Astrocyte (in vitro differentiated cells and primary cell): ENCODE measurements at regions not wholly inside any gene's neighbourhood (a gene's known extent, or its start where the extent isn't known, plus 50 kb on each side); places are given as distances from the start of the nearest gene placed in this dataset.
A peak's percentile ranks its signal among the peaks of the same experiment; 100 is the strongest.
"Not testable (repeated sequence)": the region's sequence is repeated elsewhere in the genome, so short reads cannot be mapped to it uniquely, and the experiment has no call there.

ENCODE experiments used
- DNase-seq: peaks from one replicate; pipeline ENCODE4 v3.0.0-alpha.2; 2010; ENCODE audit warnings: low read depth
- FAIRE-seq: peaks from 2 replicates; lab custom pipeline; 2011; peaks lifted over from hg19 to GRCh38; lab: Jason Lieb, UNC
- H2AFZ ChIP-seq: 2 replicates; pipeline ENCODE4 v1.6.0; 2012; ENCODE audit warnings: low read depth, low read length, inconsistent platforms
- H3K27ac ChIP-seq: 2 replicates; pipeline ENCODE4 v1.5.1; 2011; ENCODE audit warnings: low read depth, low read length, inconsistent platforms
- H3K27me3 ChIP-seq: 2 replicates; pipeline ENCODE4 v1.6.0; 2011; ENCODE audit warnings: low read length, inconsistent platforms; ENCODE audit not compliant: insufficient read depth
- H3K36me3 ChIP-seq: 2 replicates; pipeline ENCODE4 v1.5.1; 2011; ENCODE audit warnings: low read length, inconsistent platforms; ENCODE audit not compliant: insufficient read depth
- H3K4me1 ChIP-seq: 2 replicates; pipeline ENCODE4 v1.5.1; 2011; ENCODE audit warnings: low read length, inconsistent platforms; ENCODE audit not compliant: insufficient read depth
- H3K4me2 ChIP-seq: 2 replicates; pipeline ENCODE4 v1.6.0; 2012; ENCODE audit warnings: low read length, inconsistent platforms
- H3K4me3 ChIP-seq: 2 replicates; pipeline ENCODE4 v1.5.1; 2011; ENCODE audit warnings: low read depth, mild to moderate bottlenecking, low read length, inconsistent platforms; ENCODE audit not compliant: insufficient read depth
- H3K79me2 ChIP-seq: 2 replicates; pipeline ENCODE4 v1.6.0; 2012; ENCODE audit warnings: mild to moderate bottlenecking, low read length, inconsistent platforms; ENCODE audit not compliant: insufficient read depth
- H3K9ac ChIP-seq: 2 replicates; pipeline ENCODE4 v1.6.0; 2012; ENCODE audit warnings: mild to moderate bottlenecking, low read length, inconsistent platforms
- H3K9me3 ChIP-seq: 2 replicates; pipeline ENCODE4 v1.5.1; 2012; ENCODE audit warnings: low read depth, mild to moderate bottlenecking, low read length, inconsistent platforms; ENCODE audit not compliant: insufficient read depth
- H4K20me1 ChIP-seq: 2 replicates; pipeline ENCODE4 v1.6.0; 2012; ENCODE audit warnings: low read length, inconsistent platforms; ENCODE audit not compliant: insufficient read depth
- H3K27ac Mint-ChIP-seq: one replicate; pipeline ENCODE4 v1.8.0; 2021; ENCODE audit warnings: mild to moderate bottlenecking, mixed read lengths; ENCODE audit not compliant: unreplicated experiment
- H3K27me3 Mint-ChIP-seq: one replicate; pipeline ENCODE4 v1.8.0; 2021; ENCODE audit warnings: low read depth, mixed read lengths; ENCODE audit not compliant: unreplicated experiment
- H3K36me3 Mint-ChIP-seq: one replicate; pipeline ENCODE4 v1.8.0; 2021; ENCODE audit warnings: low read depth, mixed read lengths; ENCODE audit not compliant: unreplicated experiment
- H3K4me1 Mint-ChIP-seq: one replicate; pipeline ENCODE4 v1.8.0; 2021; ENCODE audit warnings: low read depth, mixed read lengths; ENCODE audit not compliant: unreplicated experiment
- H3K4me3 Mint-ChIP-seq: one replicate; pipeline ENCODE4 v1.8.0; 2021; ENCODE audit warnings: mild to moderate bottlenecking, moderate library complexity, mixed read lengths; ENCODE audit not compliant: unreplicated experiment
- H3K9me3 Mint-ChIP-seq: one replicate; pipeline ENCODE4 v1.8.0; 2021; ENCODE audit warnings: mild to moderate bottlenecking, mixed read lengths; ENCODE audit not compliant: unreplicated experiment
- CTCF ChIP-seq: IDR thresholded peaks from 2 replicates; pipeline ENCODE4 v1.5.1; 2011; ENCODE audit warnings: low read depth, mild to moderate bottlenecking, inconsistent platforms, low read length, moderate library complexity; ENCODE audit not compliant: insufficient read depth
- EZH2 ChIP-seq: IDR thresholded peaks from 2 replicates; pipeline ENCODE4 v1.6.1; 2012; ENCODE audit warnings: mild to moderate bottlenecking, low read length, inconsistent platforms; ENCODE audit not compliant: insufficient read depth

DNA sequence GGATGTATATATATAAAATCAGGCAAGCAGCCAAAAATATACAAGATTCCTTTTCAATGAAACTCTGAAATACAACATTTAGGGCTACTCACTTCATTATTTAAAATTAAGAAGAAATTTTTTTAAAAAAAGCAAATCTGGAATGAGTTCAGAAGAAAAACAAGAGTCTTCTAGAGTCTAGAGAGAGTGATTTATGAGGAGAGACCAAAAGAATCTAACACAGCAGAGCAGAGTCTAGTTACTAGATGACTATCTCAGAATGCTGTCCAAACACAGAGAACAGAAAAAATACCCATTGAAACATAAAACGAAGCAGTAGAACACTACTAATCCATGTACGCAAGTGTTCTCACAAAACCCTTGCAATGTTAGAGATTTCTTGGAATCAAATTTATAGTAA lies 275.2 kb upstream of the CBLB start:
- no peaks in the 10 kb centered on the region for H3K4me1 ChIP-seq
- H3K4me2 ChIP-seq: no peak overlapping the region
- no peaks in the 10 kb centered on the region for H3K9me3 ChIP-seq
- no peak for FAIRE-seq
- no peak overlapping the region for H3K4me3 ChIP-seq
- H2AFZ ChIP-seq: no peak overlapping the region
- DNase-seq: peak; percentile 57
- no peaks in the 10 kb centered on the region for H3K27me3 ChIP-seq
- no peak overlapping the region for H3K9ac ChIP-seq
- H3K27ac Mint-ChIP-seq: no peak overlapping the region
- H3K27ac ChIP-seq: no peak overlapping the region
- TF ChIP-seq CTCF (no peak), EZH2 (no peak)
- H3K79me2 ChIP-seq: no peaks in the 10 kb centered on the region
- H3K27me3 Mint-ChIP-seq: no peaks in the 10 kb centered on the region
- H3K36me3 ChIP-seq: no peaks in the 10 kb centered on the region
- no peaks in the 10 kb centered on the region for H4K20me1 ChIP-seq
- peaks cover 15% of the 10 kb centered on the region for H3K9me3 Mint-ChIP-seq
- H3K4me1 Mint-ChIP-seq: no peaks in the 10 kb centered on the region
- no peaks in the 10 kb centered on the region for H3K36me3 Mint-ChIP-seq
- no peak overlapping the region for H3K4me3 Mint-ChIP-seq

DNA sequence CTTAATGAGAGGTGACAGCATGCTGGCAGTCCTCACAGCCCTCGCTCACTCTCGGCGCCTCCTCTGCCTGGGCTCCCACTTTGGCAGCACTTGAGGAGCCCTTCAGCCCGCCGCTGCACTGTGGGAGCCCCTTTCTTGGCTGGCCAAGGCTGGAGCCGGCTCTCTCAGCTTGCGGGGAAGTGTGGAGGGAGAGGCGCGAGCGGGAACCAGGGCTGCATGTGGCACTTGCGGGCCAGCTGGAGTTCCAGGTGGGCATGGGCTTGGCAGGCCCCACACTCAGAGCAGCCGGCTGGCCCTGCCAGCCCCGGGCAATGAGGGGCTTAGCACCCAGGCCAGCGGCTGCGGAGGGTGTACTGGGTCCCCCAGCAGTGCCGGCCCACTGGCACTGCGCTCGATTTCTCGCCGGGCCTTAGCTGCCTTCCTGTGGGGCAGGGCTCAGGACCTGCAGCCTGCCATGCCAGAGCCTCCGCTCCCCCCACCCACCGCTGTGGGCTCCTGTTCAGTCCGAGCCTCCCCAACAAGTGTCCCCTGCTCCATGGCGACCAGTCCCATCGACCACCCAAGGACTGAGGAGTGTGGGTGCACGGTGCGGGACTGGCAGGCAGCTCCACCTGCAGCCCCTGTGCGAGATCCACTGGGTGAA lies 279.7 kb upstream of the CBLB start:
- not testable (repeated sequence) for H2AFZ ChIP-seq, H3K4me1 Mint-ChIP-seq, H3K9me3 ChIP-seq, H3K9ac ChIP-seq, H4K20me1 ChIP-seq, H3K36me3 ChIP-seq, H3K4me3 ChIP-seq, H3K4me1 ChIP-seq, FAIRE-seq, H3K27ac ChIP-seq, H3K79me2 ChIP-seq, H3K27ac Mint-ChIP-seq, H3K27me3 ChIP-seq, H3K4me2 ChIP-seq, H3K27me3 Mint-ChIP-seq, H3K4me3 Mint-ChIP-seq, H3K36me3 Mint-ChIP-seq, DNase-seq
- H3K9me3 Mint-ChIP-seq: peaks cover 19% of the 10 kb centered on the region

DNA sequence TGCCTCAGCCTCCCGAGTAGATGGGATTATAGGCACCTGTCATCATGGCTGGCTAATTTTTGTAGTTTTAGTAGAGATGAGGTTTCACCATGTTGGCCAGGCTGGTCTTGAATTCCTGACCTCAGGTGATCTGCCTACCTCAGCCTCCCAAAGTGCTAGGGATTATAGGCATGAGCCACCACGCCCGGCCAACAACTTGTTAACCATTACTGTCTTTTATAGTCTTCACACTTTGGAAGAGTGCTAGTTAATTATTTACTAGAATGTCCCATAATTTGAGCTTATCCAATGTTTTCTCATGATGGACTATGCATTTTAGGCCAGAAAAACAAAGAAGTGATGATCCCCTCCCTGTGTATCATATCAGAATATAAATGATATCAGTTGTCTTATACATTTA lies 288.6 kb upstream of the CBLB start:
- H4K20me1 ChIP-seq: no peaks in the 10 kb centered on the region
- Mint-ChIP-seq H3K36me3 (no peaks in the 10 kb centered on the region), H3K27ac (no peak overlapping the region), H3K27me3 (no peaks in the 10 kb centered on the region), H3K4me1 (no peaks in the 10 kb centered on the region), H3K9me3 (peaks cover 1% of the 10 kb centered on the region), H3K4me3 (no peak overlapping the region)
- no peaks in the 10 kb centered on the region for H3K9me3 ChIP-seq
- H3K9ac ChIP-seq: no peak overlapping the region
- H3K4me1 ChIP-seq: no peaks in the 10 kb centered on the region
- no peak overlapping the region for H3K27ac ChIP-seq
- no peak for FAIRE-seq
- H3K27me3 ChIP-seq: no peaks in the 10 kb centered on the region
- no peak overlapping the region for H3K4me3 ChIP-seq
- no peaks in the 10 kb centered on the region for H3K36me3 ChIP-seq
- no peak for DNase-seq
- H3K79me2 ChIP-seq: no peaks in the 10 kb centered on the region
- no peak overlapping the region for H3K4me2 ChIP-seq
- no peak overlapping the region for H2AFZ ChIP-seq
- TF ChIP-seq CTCF (no peak), EZH2 (no peak)
